HG03378 (cell line): ENCODE measurements at regions not wholly inside any gene's neighbourhood (a gene's known extent, or its start where the extent isn't known, plus 50 kb on each side); places are given as distances from the start of the nearest gene placed in this dataset.
A peak's percentile ranks its signal among the peaks of the same experiment; 100 is the strongest.

Experiments
- ATAC-seq: cut with Tn5 transposase; IDR thresholded peaks from one replicate; pipeline ENCODE4 v1.9.1; 2021; ENCODE audit warnings: mild to moderate bottlenecking, moderate library complexity; ENCODE audit not compliant: unreplicated experiment

DNA sequence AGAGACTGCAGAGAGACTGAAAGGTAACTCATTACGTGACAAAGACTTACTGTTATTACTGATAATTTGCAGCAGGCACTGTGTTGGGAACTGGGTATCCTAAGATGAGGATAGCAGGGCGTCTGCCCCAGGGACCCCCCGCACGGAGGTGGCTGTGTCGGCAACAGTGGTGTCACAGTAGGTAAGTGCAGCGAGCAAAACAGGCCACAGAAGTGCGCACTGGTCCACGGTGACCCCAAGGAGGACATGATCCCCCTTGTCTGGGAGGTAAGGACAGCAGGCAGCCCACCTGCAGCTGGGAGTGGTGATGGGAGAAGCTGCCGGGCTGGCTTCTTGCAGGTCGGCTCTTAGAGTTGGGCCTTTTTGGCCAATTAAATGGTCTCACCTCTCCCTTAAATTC is 82.9 kb downstream of the FAM43A start:
- ATAC-seq = no peak

DNA sequence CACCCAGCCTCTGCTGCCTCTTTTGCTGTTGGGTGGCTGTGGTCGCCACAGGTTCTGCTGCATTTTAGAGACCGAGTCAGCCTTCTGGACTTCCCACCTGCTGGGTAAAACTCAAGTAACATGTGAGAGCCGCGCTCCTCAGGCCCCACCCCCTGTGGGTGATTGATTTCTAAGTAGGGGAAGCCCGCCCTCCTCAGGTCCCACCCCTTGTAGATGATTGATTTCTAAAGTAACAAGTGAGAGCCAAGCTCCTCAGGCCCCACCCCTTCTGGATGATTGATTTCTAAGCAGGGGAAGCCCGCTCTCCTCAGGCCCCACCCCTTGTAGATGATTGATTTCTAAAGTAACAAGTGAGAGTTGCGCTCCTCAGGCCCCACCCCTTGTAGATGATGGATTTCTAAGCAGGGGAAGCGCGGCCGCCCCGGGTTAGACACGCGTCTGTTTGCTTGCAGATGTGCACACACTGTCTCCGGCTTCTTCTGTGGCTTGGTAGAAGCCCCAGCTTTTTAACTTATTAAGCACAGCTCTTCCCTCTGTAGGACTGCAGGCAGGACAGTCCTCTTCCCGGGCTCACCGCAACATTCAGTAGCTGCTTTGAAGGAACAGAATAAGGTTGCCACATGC is 83.4 kb downstream of the FAM43A start:
- ATAC-seq = peak; percentile 93

DNA sequence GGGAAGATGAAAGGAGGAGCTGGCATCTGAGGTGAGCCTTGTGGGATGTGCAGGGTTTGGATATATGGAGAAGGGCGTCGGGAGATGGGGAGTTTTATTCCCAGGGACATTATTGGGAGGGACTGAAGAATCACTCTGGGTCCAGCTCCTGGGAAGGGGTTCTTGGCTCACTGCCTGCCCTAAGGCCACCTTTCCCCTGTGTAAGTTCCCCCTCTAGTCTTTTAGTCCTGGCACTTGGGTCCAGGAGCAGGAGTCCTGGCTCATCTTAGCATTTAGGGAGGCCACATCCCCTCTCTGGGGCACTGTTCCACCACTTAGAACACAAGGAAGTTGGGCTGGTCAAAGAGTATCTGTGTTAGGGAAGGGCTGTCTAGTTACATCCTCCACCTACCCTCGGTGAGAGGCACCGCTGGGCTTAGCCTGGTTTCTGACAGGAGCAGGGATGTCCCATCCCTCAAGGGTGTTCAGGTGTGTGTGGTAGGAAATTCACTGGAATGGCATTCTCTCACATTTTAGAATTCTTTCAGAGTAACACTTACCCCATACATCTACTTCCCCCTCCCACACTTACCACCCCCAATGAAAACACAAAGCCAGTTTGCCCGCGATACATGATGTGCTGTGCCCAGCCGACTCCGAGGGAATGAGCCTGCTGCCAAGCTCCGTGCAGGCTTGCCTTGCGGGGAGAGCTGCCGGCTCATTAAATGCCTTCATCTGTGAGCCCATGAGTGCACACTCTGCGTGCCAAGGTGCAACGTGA is 86.7 kb downstream of the FAM43A start:
- ATAC-seq = no peak

DNA sequence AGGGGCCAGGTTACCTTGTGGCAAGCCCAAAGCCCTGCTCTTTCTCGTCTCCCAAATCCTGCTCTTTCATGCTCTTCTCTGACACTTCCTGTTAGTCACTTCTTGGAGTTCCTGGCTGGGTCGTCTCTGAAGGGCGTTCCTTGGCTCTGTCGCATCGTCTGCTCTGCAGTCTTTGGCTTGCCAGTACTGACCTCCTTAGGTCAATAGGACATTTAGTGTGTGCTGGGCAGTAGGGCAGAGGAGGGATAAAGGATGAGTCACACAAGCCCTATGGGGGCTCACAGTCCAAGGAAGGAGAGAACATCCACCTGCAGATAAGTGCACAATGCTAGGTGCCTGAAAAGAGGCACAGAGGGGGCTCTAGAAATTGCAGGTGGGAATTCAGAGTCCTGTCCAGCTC is 87.5 kb downstream of the FAM43A start:
- no peak for ATAC-seq

DNA sequence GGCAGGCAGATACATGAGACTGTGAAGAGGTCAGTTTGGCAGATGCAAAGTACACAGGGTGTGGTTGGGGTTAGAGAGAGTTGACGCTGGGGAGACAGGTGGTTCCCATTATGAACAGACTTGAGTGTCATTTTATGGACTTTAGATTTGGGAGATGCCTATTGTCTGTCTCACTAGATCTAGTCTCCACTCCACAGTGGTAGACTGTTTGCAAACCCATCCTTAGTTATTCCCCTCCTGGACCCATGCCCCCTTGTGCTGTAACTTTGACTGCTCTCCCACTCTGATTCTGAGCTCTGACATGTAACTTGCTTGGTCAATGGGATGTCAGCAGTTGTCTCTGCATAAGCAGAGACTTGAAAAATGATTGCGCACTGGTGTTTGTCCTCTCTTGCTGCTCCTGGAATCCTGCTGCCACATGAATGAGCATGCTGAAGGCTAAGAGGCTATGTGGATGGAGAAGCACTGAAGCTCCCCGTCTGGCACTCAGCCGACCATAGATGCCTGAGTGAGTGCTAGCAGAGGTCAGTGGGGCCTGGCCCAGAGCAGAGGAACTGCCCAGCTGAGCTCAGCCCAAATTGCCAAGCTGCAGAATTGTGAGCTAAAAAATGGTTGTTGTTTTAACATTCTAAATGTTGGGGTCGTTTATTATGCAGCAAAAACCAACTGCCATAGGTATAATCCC is 88.2 kb downstream of the FAM43A start:
- no peak for ATAC-seq

DNA sequence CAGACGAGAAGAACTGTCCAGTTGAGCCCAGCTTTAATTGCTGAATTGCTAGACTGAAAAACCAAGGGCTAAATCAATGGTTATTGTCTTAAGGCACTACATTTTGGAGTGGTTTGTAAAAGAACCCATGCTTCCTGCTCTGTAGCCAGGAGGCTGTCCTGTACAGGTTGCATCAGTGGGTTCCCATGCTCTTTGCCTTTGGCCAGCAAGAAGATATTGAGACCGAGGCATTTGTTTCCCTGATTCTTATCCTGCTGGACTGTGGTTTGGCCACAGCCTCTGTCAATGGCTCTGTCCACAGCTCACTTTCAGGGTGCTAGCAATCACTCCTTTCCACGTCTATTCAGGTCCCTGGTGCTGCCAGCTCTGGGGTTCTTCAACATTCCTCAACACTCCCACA is 89.6 kb downstream of the FAM43A start:
- ATAC-seq = no peak

DNA sequence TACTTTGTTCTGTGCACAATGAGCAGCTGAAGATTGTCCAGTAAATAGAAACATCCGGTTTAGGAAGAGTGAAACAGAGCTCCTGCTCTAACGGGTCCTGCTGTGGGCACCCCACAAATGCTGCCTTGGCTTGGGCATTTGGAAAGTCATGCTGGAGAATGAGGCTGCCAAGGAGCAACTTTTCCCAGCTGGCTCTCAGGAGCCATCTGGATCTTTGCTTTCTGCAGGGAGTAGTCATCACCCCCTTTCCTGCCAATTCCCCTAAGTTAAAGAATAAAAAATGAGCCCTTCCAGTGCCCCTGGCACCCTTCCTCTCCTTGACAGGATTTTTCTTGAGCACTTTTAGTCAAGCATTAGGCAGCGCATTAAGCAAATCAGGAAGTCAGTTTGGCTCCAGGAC is 90.0 kb downstream of the FAM43A start:
- ATAC-seq = no peak

DNA sequence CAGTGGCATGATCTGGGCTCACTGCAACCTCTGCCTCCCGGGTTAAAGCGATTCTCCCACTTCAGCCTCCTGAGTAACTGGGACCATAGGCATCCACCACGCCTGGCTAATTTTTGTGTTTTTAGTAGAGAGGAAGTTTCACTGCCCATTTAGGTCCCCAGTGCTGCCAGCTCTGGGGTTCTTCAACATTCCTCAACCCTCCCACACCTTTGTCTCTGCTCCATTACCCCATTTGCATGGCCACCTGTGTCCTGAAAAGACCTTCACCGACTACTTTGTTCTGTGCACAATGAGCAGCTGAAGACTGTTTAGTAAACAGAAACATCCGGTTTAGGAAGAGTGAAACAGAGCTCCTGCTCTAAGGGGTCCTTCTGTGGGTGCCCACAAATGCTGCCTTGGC is 92.0 kb downstream of the FAM43A start:
- no peak for ATAC-seq

DNA sequence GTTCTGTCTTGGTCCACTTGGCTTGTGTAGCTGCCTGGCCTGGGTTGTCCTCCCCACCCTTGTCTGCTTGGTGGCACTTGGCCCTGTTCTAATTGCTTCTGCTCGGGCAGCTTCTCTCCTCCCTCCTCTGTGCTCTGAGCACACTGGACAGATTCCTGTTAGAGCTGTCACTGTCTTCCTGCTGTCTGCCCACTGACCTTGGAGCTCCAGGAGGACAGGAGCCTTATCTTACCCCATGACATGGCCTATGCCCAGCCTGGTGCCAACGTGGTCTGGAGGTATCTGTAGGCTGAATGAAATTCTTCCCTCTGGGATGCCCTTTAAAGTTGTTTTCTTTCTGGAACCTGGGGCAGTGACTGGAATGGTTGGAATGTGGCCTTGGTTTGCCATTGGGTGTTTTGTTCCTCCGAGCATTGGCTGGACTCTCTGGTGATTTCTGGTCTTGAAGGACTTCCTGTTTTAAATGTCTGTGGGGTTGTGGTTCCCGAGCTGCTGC is 94.1 kb downstream of the FAM43A start:
- ATAC-seq = no peak

DNA sequence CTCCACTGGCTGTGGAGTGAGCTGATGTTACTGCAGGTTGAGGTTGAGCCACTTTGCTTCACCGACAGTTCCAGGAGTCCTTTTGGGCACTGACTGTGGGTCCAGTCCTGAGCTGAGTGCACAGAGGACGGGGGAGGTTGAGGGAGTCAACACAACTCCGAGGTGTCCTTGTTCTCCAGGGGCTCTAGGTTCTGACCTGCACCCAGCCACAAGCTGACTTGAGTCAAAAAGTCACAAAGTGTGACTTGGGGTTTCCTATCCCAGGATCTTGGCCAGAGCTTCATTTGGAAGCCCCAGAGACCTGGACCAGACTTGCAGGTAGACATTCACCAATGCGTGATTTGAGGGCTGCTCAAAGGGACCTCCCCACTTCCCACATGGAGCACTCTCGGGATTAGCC is 95.0 kb downstream of the FAM43A start:
- ATAC-seq = no peak

DNA sequence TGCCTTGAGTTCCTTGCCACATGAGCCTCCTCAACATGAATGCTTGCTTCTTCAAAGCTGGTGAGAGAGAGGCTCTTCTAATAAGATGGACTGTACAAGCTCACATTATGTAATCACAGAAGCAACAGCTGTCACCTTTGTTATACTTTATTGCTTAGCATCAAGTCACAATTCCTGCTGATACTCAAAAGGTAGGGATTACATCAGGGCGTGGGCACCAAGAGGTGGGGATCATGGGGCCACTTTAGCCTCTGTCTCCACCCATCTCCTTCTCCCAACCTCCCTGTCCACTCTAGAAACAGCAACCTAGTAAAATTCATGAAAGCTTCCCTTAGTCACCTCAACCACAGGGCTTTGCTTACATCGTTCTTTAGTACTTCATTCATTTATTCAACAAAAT is 95.9 kb downstream of the FAM43A start:
- no peak for ATAC-seq

DNA sequence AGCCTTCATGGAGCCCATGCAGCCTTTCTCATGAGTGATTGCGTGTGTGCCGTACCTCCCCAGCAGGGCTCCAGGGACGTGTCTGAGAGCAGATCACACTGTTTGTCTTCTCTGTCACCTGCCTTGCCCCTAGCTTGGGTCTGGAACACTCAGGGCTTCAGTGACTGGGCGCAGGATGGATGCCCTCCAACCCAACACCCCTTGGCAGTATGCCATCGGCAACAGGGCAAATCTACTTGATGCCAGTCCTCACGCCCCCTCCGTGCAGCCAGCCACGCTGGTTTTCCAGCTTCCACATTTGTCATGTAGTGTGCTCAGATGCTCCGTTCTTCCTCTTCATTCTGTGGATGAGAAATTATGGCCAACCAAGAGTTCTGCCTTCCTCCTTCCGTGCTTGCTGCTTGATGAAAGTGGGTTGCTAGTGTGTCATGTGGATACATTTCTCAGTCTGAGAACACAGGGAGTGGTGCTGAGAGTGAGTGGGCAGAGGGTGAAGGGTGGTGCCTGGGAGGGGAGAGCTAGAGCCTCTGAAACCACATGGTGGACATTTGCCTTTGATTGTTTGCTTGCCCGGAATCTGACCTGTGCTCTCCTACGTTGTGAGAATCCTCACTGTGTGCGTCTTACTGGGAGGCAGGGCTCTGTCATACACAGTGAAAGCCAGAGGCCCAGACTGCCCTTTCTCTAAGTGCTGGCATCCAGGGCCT is 97.2 kb downstream of the FAM43A start:
- no peak for ATAC-seq

DNA sequence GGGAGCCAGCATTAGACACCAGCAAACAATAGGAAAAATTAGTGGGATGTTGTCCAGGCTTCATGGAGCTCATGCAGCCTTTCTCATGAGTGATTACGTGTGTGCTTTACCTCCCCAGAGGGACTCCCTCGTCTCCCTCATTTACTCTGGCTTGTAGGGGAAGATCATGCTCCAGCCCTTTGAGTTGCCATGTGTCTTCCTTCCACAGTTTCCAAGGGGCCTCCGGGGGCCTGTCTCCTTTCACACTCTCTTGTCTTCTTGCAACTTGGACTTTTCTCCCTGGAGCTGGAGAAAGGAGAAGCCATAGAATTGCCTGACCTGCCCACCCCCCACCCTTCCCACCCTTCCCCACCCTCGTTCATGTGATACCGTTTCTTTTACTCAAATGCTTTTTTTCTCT is 98.7 kb downstream of the FAM43A start:
- ATAC-seq = no peak

DNA sequence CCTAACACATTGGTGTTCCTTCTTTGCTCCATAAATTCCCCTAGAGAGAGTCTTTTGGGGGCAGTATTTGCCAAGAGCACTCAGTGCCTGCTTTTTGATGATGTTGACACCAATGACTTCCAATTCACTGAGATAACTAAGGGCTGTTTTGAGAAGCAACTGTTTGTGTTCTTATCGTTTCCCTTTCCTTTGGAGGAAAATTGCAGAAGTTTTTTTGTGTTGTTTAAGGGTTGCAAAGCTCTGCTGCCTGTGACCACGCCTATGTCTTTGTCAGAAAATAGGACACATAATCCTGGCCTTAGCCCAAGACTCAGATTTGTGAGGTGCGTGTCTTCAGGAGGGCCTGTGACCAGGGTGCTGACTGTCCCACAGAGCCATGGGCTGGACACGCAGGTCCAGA is 99.6 kb downstream of the FAM43A start:
- no peak for ATAC-seq

DNA sequence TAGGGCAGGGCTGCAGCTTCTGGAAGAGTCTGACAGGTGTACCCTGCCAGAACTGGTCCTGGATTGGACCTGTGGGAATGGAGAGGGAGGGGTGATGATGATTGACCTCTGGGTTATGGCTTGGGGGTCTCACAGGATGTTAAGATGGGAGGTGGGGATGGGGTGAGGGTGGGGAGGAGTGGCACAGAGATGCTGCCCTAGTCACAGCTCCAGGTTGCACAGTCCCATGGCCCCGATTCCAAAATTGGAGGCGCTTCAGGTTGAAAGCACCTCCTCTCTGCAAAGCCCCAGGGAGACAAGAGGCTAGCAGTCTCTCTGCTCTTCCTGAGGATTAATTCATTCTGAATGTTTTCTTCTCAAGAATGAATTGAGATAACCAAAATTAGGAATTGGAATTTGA is 101.4 kb downstream of the FAM43A start:
- no peak for ATAC-seq

DNA sequence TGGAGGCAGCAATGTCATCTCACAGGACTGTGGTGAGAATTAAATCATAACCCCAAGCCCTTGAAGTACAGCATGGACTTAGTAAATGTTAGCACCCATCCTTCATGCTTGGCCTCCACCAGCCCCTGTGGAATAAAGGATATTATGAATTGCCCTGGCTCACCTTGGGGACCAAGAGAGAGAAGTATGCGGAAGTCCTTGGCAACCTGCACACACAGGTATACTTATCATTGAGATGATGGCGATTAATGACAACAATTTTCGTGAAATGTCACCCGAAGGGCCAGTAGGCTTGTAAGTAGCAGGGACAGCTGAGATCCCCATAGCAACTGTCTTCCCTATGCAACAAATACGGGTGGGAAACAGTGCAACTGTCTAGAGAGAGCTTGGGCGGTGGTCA is 102.0 kb downstream of the FAM43A start:
- no peak for ATAC-seq

DNA sequence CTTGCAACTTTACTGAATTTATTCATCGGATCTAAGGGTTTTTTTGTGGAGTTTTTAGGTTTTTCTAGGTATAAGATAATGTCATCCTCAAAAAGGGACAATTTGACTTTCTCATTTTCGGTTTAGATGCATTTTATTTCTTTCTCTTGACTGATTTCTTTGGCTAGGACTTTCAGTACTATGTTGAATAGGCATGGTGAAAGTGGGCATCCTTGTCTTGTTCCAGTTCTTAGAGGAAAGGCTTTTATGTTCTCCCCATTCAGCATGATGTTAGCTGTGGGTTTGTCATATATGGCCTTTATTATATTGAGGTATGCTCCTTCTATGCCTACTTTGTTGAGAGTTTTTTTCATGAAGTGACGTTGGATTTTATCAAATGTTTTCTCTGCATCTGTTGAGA is 106.7 kb downstream of the FAM43A start:
- ATAC-seq = no peak

DNA sequence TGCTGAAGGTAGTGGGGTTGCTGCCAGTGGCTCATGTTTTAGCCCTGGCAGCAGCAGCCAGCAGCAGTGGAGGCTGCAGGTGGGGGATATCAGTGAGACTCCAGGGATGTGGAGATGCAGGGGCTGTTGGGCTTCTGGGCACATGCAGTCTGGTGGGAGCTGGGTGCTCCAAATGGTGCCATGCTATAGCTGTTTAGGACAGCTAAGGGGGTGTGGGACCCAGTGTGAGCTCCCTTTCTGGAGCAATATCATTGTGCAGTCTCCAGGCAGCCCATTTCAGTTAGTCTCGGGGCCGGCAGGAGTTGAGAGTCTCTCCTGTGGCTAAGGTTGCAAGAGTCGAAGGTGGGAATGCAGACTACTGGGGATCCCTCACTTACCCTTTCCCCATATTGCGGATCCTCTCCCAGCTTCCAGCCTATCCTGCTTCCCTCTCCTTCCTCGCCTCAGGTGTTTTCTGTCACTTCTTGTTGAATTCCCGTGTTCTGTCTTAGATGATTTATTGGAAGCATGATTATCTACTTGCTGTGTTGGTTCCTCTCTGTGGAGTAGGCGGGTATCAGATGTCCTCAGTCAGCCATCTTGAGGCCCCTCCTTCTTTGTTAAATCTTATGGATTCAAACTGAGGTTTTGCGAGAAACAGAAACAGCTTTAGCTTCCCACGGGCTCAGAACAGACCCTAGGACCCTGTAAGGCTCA is 112.0 kb downstream of the FAM43A start:
- no peak for ATAC-seq

DNA sequence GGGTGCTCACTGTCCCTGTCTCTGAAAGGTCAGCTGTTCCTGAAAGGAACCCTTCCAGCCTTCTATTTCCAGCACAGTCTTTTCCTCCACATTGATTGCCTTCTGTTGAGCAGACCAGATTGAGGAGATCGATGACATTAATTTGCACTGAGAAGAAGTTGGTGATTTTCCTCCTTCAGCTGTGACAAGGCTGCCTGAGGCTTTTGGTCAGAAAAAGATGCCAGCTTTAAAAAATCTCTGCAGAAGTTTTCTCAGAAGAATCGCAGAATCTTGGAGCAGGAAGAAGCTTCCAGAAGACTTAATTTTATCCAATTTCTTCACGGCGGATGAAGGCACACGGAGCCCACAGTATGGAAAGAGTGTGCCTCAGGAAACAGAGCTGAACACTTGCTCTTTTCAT is 112.8 kb downstream of the FAM43A start:
- ATAC-seq = no peak

DNA sequence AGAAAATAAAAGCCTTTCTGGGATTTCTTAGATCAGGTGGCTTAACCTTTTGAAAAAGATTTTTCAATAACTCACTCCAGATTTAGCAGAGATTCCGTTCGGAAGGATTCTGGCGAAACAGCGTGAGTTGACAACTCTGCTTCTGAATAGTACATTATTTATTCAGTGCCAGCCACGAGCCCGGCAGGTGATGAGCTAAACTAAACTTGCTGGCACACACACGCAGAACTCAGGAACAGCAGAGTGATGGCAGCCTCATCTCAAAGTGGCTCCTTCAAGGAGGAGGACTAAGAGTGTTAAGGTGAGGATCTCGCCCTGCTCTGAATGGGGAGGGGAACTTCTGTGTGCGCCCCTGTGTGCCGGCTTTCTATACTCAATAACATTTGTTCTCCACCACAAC is 114.3 kb downstream of the FAM43A start:
- no peak for ATAC-seq
